Right lobe of liver (tissue), 6 donors: ENCODE measurements at regions not wholly inside any gene's neighbourhood (a gene's known extent, or its start where the extent isn't known, plus 50 kb on each side); places are given as distances from the start of the nearest gene placed in this dataset.

Experiments
- ATAC-seq, 4 donors: fragments of 200-7000 bp; cut with Tn5 transposase; one replicate each; pipeline ENCODE4 v1.9.1; 2020; ENCODE audit warnings: mild to moderate bottlenecking in 4 of 4, moderate library complexity in 4 of 4
- DNase-seq, 3 donors: peaks; one replicate each; pipeline ENCODE4 v3.0.0-alpha.2; 2020
- H3K27ac ChIP-seq, 3 donors: fragments of 200-600 bp; one replicate each; pipeline ENCODE4 v1.8.0; 2022
- H3K27me3 ChIP-seq, 2 donors: fragments of 200-600 bp; one replicate each; pipeline ENCODE4 v1.8.0; 2022
- H3K36me3 ChIP-seq, 4 donors: fragments of 200-600 bp; sonication (generic) in 1 of 4; one replicate each; pipeline versions ENCODE4 v1.5.1 to v1.8.0; 2017 to 2022; ENCODE audit warnings: control low read depth in 1 of 4
- H3K4me1 ChIP-seq, 4 donors: fragments of 200-600 bp; sonication (generic) in 1 of 4; one replicate each; pipeline versions ENCODE4 v1.5.1 to v1.8.0; 2017 to 2022; ENCODE audit warnings: control low read depth in 1 of 4
- H3K4me3 ChIP-seq, 3 donors: fragments of 200-600 bp; one replicate each; pipeline ENCODE4 v1.8.0; 2022
- H3K9me3 ChIP-seq, 4 donors: fragments of 200-600 bp; sonication (generic) in 1 of 4; one replicate each; pipeline versions ENCODE4 v1.5.1 to v1.8.0; 2017 to 2022; ENCODE audit warnings: control low read depth in 1 of 4
- POLR2A ChIP-seq: fragments of 450-650 bp; IDR thresholded peaks from one replicate; pipeline ENCODE4 v1.6.1; 2017; ENCODE audit warnings: antibody characterized with exemption, mild to moderate bottlenecking
- WGBS: methylation state at CpG from one replicate; pipeline ENCODE4 v1.1.6; 2018; ENCODE audit warnings: low coverage, low lambda C conversion rate; ENCODE audit not compliant: insufficient coverage; ENCODE audit errors: missing lambda C conversion rate; 5-methylcytosine and 5-hydroxymethylcytosine counted together
- intact Hi-C, 2 donors: fragments of 100-400 bp; cut with DNase I; formaldehyde crosslinking; loops; one replicate each; pipeline versions ENCODE4 v1.11.2 to v1.14.1; 2022
- TF ChIP-seq, protein P1 (sequence below), 4 donors: fragments of 200-600 bp in 3 of 4; fragments of 450-650 bp in 1 of 4; IDR thresholded peaks; one replicate each; pipeline versions ENCODE4 v1.5.1 to v1.8.0; 2016 to 2022; ENCODE audit warnings: antibody characterized with exemption in 4 of 4, mild to moderate bottlenecking in 2 of 4
- donor health status: DM: no; HTN: yes; CAD: no.
- donor health status: DM: no; HTN: no; CAD: no.
- donor health status: DM: no; HTN: no; CAD: no.
- donor health status: DM: no; HTN: yes; CAD: no.
- donor health status: DM: no; HTN: yes; CAD: no.

DNA sequence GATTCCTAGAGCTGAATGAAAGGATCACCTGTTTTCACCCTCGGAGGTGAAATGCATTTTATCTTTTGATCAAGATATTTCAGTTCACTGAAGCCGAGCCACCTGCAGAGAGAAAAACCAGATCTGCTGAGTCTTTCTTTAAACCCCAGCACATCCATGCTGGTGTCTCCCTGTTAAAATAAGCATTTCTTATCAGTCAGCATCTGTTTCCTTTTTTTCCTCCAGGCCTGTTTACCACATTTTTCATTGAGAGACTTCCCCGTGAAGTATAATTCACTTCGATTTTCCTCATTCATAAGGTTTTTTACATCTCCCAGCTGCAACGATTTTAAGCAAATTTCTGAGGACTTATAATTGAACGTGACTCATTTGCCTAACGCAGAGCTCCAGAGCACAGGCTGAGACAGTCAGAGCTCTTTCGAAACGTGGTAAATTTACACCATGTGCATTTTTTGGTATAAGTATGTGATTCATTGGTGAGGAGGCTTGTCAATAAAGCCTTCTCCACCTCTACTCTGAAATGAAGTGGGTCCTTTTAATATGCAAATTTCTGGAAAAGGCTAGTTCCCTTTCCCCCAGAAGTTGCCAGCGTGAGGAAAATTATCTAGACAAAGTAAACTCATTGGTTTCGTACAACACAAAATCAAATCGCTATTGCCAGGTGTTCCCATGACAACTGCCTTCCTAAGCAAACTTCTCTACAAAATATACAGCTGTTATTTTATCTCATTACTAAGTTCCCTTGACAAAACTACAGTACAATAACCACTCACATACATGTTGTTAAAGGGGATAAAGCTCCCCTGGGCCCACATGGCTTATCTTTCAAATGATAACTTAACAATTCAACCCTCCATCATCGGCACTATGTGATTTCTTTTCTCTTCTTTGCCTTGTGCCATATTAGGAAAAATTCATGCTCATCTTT, 374.8 kb upstream of the AKR1E2 start:
- no peak for DNase-seq

DNA sequence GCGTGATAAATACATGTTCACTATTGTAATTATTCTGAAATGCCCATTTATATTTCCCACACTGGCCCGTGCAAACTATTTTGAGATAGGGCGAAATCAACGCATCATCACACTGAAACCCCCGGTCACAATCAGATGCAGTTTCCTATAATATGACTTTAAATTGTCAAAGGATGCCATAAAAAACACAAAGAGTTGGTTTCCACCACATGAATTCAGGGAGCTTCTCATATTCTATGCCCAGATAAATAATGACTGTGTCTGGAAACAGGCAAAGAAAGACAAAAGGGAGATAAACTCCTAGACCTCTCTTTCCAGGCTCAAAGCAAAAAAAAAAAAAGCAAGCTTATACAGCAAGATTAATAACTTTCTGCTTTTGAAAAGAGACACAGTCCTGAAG, 375.8 kb upstream of the AKR1E2 start:
- WGBS = 65% methylated on average over 5 of the region's 5 CpGs
- no peak overlapping the region for H3K27ac ChIP-seq
- no peaks in the 10 kb centered on the region for H3K27me3 ChIP-seq
- ATAC-seq (no peak), DNase-seq (no peak)
- H3K36me3 ChIP-seq = no peaks in the 10 kb centered on the region
- intact Hi-C loops = no loop called here
- TF ChIP-seq POLR2A = no peak
- TF ChIP-seq, protein P1, sequence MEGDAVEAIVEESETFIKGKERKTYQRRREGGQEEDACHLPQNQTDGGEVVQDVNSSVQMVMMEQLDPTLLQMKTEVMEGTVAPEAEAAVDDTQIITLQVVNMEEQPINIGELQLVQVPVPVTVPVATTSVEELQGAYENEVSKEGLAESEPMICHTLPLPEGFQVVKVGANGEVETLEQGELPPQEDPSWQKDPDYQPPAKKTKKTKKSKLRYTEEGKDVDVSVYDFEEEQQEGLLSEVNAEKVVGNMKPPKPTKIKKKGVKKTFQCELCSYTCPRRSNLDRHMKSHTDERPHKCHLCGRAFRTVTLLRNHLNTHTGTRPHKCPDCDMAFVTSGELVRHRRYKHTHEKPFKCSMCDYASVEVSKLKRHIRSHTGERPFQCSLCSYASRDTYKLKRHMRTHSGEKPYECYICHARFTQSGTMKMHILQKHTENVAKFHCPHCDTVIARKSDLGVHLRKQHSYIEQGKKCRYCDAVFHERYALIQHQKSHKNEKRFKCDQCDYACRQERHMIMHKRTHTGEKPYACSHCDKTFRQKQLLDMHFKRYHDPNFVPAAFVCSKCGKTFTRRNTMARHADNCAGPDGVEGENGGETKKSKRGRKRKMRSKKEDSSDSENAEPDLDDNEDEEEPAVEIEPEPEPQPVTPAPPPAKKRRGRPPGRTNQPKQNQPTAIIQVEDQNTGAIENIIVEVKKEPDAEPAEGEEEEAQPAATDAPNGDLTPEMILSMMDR (IDR thresholded peaks at IDR 0.05) = no peak
- no peaks in the 10 kb centered on the region for H3K4me1 ChIP-seq
- H3K4me3 ChIP-seq = no peak overlapping the region
- no peaks in the 10 kb centered on the region for H3K9me3 ChIP-seq

More for the DNA sequence above, 374.8 kb upstream of the AKR1E2 start:
- Histone ChIP-seq H3K36me3 (no peaks in the 10 kb centered on the region), H3K9me3 (no peaks in the 10 kb centered on the region), H3K27ac (no peak overlapping the region), H3K4me3 (no peak overlapping the region), H3K27me3 (no peaks in the 10 kb centered on the region), H3K4me1 (no peaks in the 10 kb centered on the region)
- intact Hi-C loops = no loop called here
- no peak for TF ChIP-seq POLR2A
- TF ChIP-seq, protein P1 (IDR thresholded peaks at IDR 0.05) = no peak
- ATAC-seq = no peak
- WGBS = 36% methylated on average over 13 of the region's 13 CpGs

GRCh38 chr10:4448030-4448429, 378.0 kb upstream of the AKR1E2 start:
- H3K4me1 ChIP-seq = no peaks in the 10 kb centered on the region
- DNase-seq (no peak), ATAC-seq (no peak)
- no peaks in the 10 kb centered on the region for H3K27me3 ChIP-seq
- intact Hi-C loops = no loop called here
- no peaks in the 10 kb centered on the region for H3K36me3 ChIP-seq
- no peak for TF ChIP-seq POLR2A
- TF ChIP-seq, protein P1 (IDR thresholded peaks at IDR 0.05) = no peak
- H3K27ac ChIP-seq = no peak overlapping the region
- no peak overlapping the region for H3K4me3 ChIP-seq
- WGBS = 57% methylated on average over 1 of the region's 1 CpG
- H3K9me3 ChIP-seq = peaks cover 0 to 3% (median 0%) of the 10 kb centered on the region in 4 donors

GRCh38 chr10:4443419-4443818, 382.6 kb upstream of the AKR1E2 start:
- 67% methylated on average over 1 of the region's 1 CpG for WGBS
- no peaks in the 10 kb centered on the region for H3K4me1 ChIP-seq
- no peak for ATAC-seq
- no peak overlapping the region for H3K27ac ChIP-seq
- no peaks in the 10 kb centered on the region for H3K27me3 ChIP-seq
- TF ChIP-seq, protein P1 (IDR thresholded peaks at IDR 0.05) = no peak
- TF ChIP-seq POLR2A = no peak
- DNase-seq = no peak
- H3K36me3 ChIP-seq = no peaks in the 10 kb centered on the region
- peaks cover 0 to 5% (median 0%) of the 10 kb centered on the region in 4 donors for H3K9me3 ChIP-seq
- no peak overlapping the region for H3K4me3 ChIP-seq
- intact Hi-C loops = no loop called here
